Germinal center (tissue), 1 donor: ENCODE measurements at regions not wholly inside any gene's neighbourhood (a gene's known extent, or its start where the extent isn't known, plus 50 kb on each side); places are given as distances from the start of the nearest gene placed in this dataset.
"Not testable (repeated sequence)": the region's sequence is repeated elsewhere in the genome, so short reads cannot be mapped to it uniquely, and the experiment has no call there.

ENCODE experiments used
- DNase-seq: peaks from one replicate; pipeline ENCODE4 v3.0.0; 2012; ENCODE audit warnings: mixed read lengths, low spot score

- DNase-seq, result no peak
These were observed 276.2 kb upstream of the CNTN6 start for GRCh38 chr3:816605-817004.

- no peak for DNase-seq
These were observed 258.1 kb upstream of the CNTN6 start for GRCh38 chr3:834679-835078.

GRCh38 chr3:835096-835495 lies 257.7 kb upstream of the CNTN6 start:
- DNase-seq, result no peak

- DNase-seq, result no peak
These were observed 252.8 kb upstream of the CNTN6 start for GRCh38 chr3:839981-840380.

GRCh38 chr3:851098-851790 lies 241.6 kb upstream of the CNTN6 start:
- DNase-seq, result no peak

GRCh38 chr3:852033-852432 lies 240.8 kb upstream of the CNTN6 start:
- DNase-seq, result no peak

- no peak for DNase-seq
These were observed 239.3 kb upstream of the CNTN6 start for GRCh38 chr3:853489-853888.

- DNase-seq, result no peak
These were observed 233.7 kb upstream of the CNTN6 start for GRCh38 chr3:859135-859534.

GRCh38 chr3:861721-862120 lies 231.1 kb upstream of the CNTN6 start:
- no peak for DNase-seq

- DNase-seq, result no peak
These were observed 223.6 kb upstream of the CNTN6 start for GRCh38 chr3:869269-869668.

GRCh38 chr3:869734-870133 lies 223.1 kb upstream of the CNTN6 start:
- no peak for DNase-seq

- no peak for DNase-seq
These were observed 221.2 kb upstream of the CNTN6 start for GRCh38 chr3:871651-872050.

- DNase-seq, result no peak
These were observed 215.8 kb upstream of the CNTN6 start for GRCh38 chr3:877001-877400.

GRCh38 chr3:878746-879145 lies 214.1 kb upstream of the CNTN6 start:
- DNase-seq, result no peak

GRCh38 chr3:880371-880770 lies 212.5 kb upstream of the CNTN6 start:
- DNase-seq, result no peak

- DNase-seq, result no peak
These were observed 210.3 kb upstream of the CNTN6 start for GRCh38 chr3:882533-882932.

- DNase-seq, result peak; percentile 9
These were observed 190.7 kb upstream of the CNTN6 start for GRCh38 chr3:901953-902778.

- no peak for DNase-seq
These were observed 187.6 kb upstream of the CNTN6 start for GRCh38 chr3:905217-905616.

- no peak for DNase-seq
These were observed 186.1 kb upstream of the CNTN6 start for GRCh38 chr3:906739-907138.

GRCh38 chr3:908839-909238 lies 184.0 kb upstream of the CNTN6 start:
- no peak for DNase-seq

GRCh38 chr3:912717-913116 lies 180.1 kb upstream of the CNTN6 start:
- not testable (repeated sequence) for DNase-seq

GRCh38 chr3:923161-923910 lies 169.5 kb upstream of the CNTN6 start:
- DNase-seq, result no peak

- no peak for DNase-seq
These were observed 162.0 kb upstream of the CNTN6 start for GRCh38 chr3:930866-931265.
